ENCODE measurements at regions not wholly inside any gene's neighbourhood (a gene's known extent, or its start where the extent isn't known, plus 50 kb on each side); places are given as distances from the start of the nearest gene placed in this dataset.

- DNase-seq (ENCODE audit: low spot score) = no peak
- FAIRE-seq = no peak
Observed at GRCh38 chr2:195016841-195017240, 640.2 kb upstream of the SLC39A10 start.

- DNase-seq (ENCODE audit: low spot score) (peak; percentile 10), FAIRE-seq (no peak)
Observed at GRCh38 chr2:195009202-195009601, 647.8 kb upstream of the SLC39A10 start.

GRCh38 chr2:195006856-195007255 is 650.2 kb upstream of the SLC39A10 start:
- DNase-seq (ENCODE audit: low spot score) = no peak
- FAIRE-seq = no peak

- no peak for DNase-seq (ENCODE audit: low spot score)
- no peak for FAIRE-seq
Observed at GRCh38 chr2:195003881-195004471, 653.0 kb upstream of the SLC39A10 start.

- no peak for DNase-seq (ENCODE audit: low spot score)
- no peak for FAIRE-seq
Observed at GRCh38 chr2:195001924-195002323, 655.1 kb upstream of the SLC39A10 start.

GRCh38 chr2:194999771-195000170 is 657.3 kb upstream of the SLC39A10 start:
- FAIRE-seq = no peak
- DNase-seq (ENCODE audit: low spot score) = no peak

GRCh38 chr2:194992648-194993047 is 664.4 kb upstream of the SLC39A10 start:
- DNase-seq (ENCODE audit: low spot score) = no peak

GRCh38 chr2:194985258-194985657 is 671.8 kb upstream of the SLC39A10 start:
- FAIRE-seq (no peak), DNase-seq (ENCODE audit: low spot score) (no peak)

More at GRCh38 chr2:194992648-194993047, 664.4 kb upstream of the SLC39A10 start:
- FAIRE-seq = no peak

GRCh38 chr2:194962254-194962653 is 694.8 kb upstream of the SLC39A10 start:
- FAIRE-seq (no peak), DNase-seq (ENCODE audit: low spot score) (no peak)

GRCh38 chr2:194954218-194954617 is 702.8 kb upstream of the SLC39A10 start:
- no peak for FAIRE-seq
- no peak for DNase-seq (ENCODE audit: low spot score)

- DNase-seq (ENCODE audit: low spot score) (no peak), FAIRE-seq (no peak)
Observed at GRCh38 chr2:194946826-194947225, 710.2 kb upstream of the SLC39A10 start.

- FAIRE-seq = no peak
Observed at GRCh38 chr2:194938066-194938465, 719.0 kb upstream of the SLC39A10 start.

GRCh38 chr2:194927489-194927888 is 729.5 kb upstream of the SLC39A10 start:
- no peak for DNase-seq (ENCODE audit: low spot score)
- no peak for FAIRE-seq

More at GRCh38 chr2:194938066-194938465, 719.0 kb upstream of the SLC39A10 start:
- no peak for DNase-seq (ENCODE audit: low spot score)

- FAIRE-seq (no peak), DNase-seq (ENCODE audit: low spot score) (no peak)
Observed at GRCh38 chr2:194926873-194927272, 730.2 kb upstream of the SLC39A10 start.

GRCh38 chr2:194925742-194926141 is 731.3 kb upstream of the SLC39A10 start:
- FAIRE-seq = no peak

GRCh38 chr2:194917519-194917918 is 739.5 kb upstream of the SLC39A10 start:
- FAIRE-seq = no peak
- no peak for DNase-seq (ENCODE audit: low spot score)

More at GRCh38 chr2:194925742-194926141, 731.3 kb upstream of the SLC39A10 start:
- DNase-seq (ENCODE audit: low spot score) = no peak

- FAIRE-seq = no peak
- DNase-seq (ENCODE audit: low spot score) = no peak
Observed at GRCh38 chr2:194915485-194915884, 741.5 kb upstream of the SLC39A10 start.

GRCh38 chr2:194907569-194907968 is 749.5 kb upstream of the SLC39A10 start:
- no peak for FAIRE-seq
- DNase-seq (ENCODE audit: low spot score) = no peak

- DNase-seq (ENCODE audit: low spot score) = no peak
- FAIRE-seq = no peak
Observed at GRCh38 chr2:194896871-194897270, 760.2 kb upstream of the SLC39A10 start.

- FAIRE-seq = no peak
- DNase-seq (ENCODE audit: low spot score) = no peak
Observed at GRCh38 chr2:194883711-194884110, 773.3 kb upstream of the SLC39A10 start.

- no peak for FAIRE-seq
- DNase-seq (ENCODE audit: low spot score) = no peak
Observed at GRCh38 chr2:194870974-194871535, 786.0 kb upstream of the SLC39A10 start.

- DNase-seq (ENCODE audit: low spot score) (peak; percentile 4), FAIRE-seq (no peak)
Observed at GRCh38 chr2:194867328-194867727, 789.7 kb upstream of the SLC39A10 start.

- DNase-seq (ENCODE audit: low spot score) (no peak), FAIRE-seq (no peak)
Observed at GRCh38 chr2:194854941-194855340, 802.1 kb upstream of the SLC39A10 start.
